WTC11 (cell line): ENCODE measurements at regions not wholly inside any gene's neighbourhood (a gene's known extent, or its start where the extent isn't known, plus 50 kb on each side); places are given as distances from the start of the nearest gene placed in this dataset.

ENCODE experiments used
- ATAC-seq: fragments of 200-7000 bp; cut with Tn5 transposase; 2 replicates; pipeline ENCODE4 v1.10.0; 2021; ENCODE audit warnings: mild to moderate bottlenecking, moderate library complexity
- CTCF ChIA-PET: fragments of 300-600 bp; sonication (Branson Sonifier 250); formaldehyde crosslinking; loops from one replicate; lab custom pipeline; 2021; ENCODE audit warnings: antibody characterized with exemption; lab: Charles Lee
- POLR2A ChIA-PET: fragments of 350-600 bp; sonication (Branson Sonifier 250); formaldehyde crosslinking; loops from one replicate; lab custom pipeline; 2021; ENCODE audit warnings: antibody characterized with exemption; lab: Charles Lee
- DNase-seq: peaks from one replicate; pipeline ENCODE4 v3.0.0; 2021; ENCODE audit warnings: low spot score
- H3K27ac Mint-ChIP-seq: 2 replicates; pipeline ENCODE4 v1.8.0; 2021; ENCODE audit warnings: mixed read lengths
- H3K27me3 Mint-ChIP-seq: 2 replicates; pipeline ENCODE4 v1.8.0; 2021; ENCODE audit warnings: low read depth, mild to moderate bottlenecking, moderate library complexity, mixed read lengths
- H3K36me3 Mint-ChIP-seq: 2 replicates; pipeline ENCODE4 v1.8.0; 2021; ENCODE audit warnings: mixed read lengths
- H3K4me1 Mint-ChIP-seq: 2 replicates; pipeline ENCODE4 v1.8.0; 2022; ENCODE audit warnings: mixed read lengths
- H3K4me3 Mint-ChIP-seq: 2 replicates; pipeline ENCODE4 v1.8.0; 2021; ENCODE audit warnings: mild to moderate bottlenecking, moderate library complexity, mixed read lengths
- H3K9me3 Mint-ChIP-seq: 2 replicates; pipeline ENCODE4 v1.8.0; 2021; ENCODE audit warnings: mixed read lengths
- ATF6 ChIP-seq: sonication (generic); formaldehyde crosslinking; IDR thresholded peaks from 2 replicates; pipeline ENCODE4 v1.8.1; 2023; ENCODE audit warnings: mild to moderate bottlenecking, missing genetic modification reagents
- CREM ChIP-seq: sonication (generic); formaldehyde crosslinking; IDR thresholded peaks from 2 replicates; pipeline ENCODE4 v1.8.1; 2022; ENCODE audit warnings: mild to moderate bottlenecking, missing genetic modification reagents, moderate library complexity
- E2F4 ChIP-seq: sonication (generic); formaldehyde crosslinking; IDR thresholded peaks from 2 replicates; pipeline ENCODE4 v1.8.1; 2022; ENCODE audit warnings: low read depth, mild to moderate bottlenecking, moderate library complexity, missing genetic modification reagents, borderline replicate concordance
- ERG ChIP-seq: fragments of 250-450 bp; sonication (Bioruptor Pico); IDR thresholded peaks from 2 replicates; pipeline ENCODE4 v1.8.0; 2021; ENCODE audit warnings: mild to moderate bottlenecking
- FOXJ3 ChIP-seq: sonication (generic); formaldehyde crosslinking; IDR thresholded peaks from 2 replicates; pipeline ENCODE4 v1.9.0; 2021; ENCODE audit warnings: missing genetic modification reagents, mild to moderate bottlenecking, borderline replicate concordance
- FOXK1 ChIP-seq: sonication (generic); formaldehyde crosslinking; IDR thresholded peaks from 2 replicates; pipeline ENCODE4 v1.8.0; 2022; ENCODE audit warnings: mild to moderate bottlenecking, moderate library complexity, missing genetic modification reagents
- IRF1 ChIP-seq: sonication (generic); formaldehyde crosslinking; IDR thresholded peaks from 2 replicates; pipeline ENCODE4 v1.8.0; 2023; ENCODE audit warnings: missing genetic modification reagents
- JAZF1 ChIP-seq: fragments of 250-450 bp; sonication (Bioruptor Pico); IDR thresholded peaks from 2 replicates; pipeline ENCODE4 v1.9.0; 2021; ENCODE audit warnings: moderate library complexity, mild to moderate bottlenecking, inconsistent platforms
- OVOL2 ChIP-seq: fragments of 250-450 bp; sonication (Bioruptor Pico); IDR thresholded peaks from 2 replicates; pipeline ENCODE4 v1.9.0; 2021; ENCODE audit warnings: mild to moderate bottlenecking, borderline replicate concordance
- PRDM15 ChIP-seq: sonication (generic); formaldehyde crosslinking; IDR thresholded peaks from 2 replicates; pipeline ENCODE4 v1.8.0; 2022; ENCODE audit warnings: missing genetic modification reagents
- RELA ChIP-seq: sonication (generic); formaldehyde crosslinking; IDR thresholded peaks from 2 replicates; pipeline ENCODE4 v1.8.1; 2022; ENCODE audit warnings: missing genetic modification reagents, mild to moderate bottlenecking, borderline replicate concordance
- SP1 ChIP-seq: sonication (generic); formaldehyde crosslinking; conservative IDR thresholded peaks from 2 replicates; pipeline ENCODE4 v1.8.1; 2022; ENCODE audit warnings: missing genetic modification reagents
- TEAD4 ChIP-seq: sonication (generic); formaldehyde crosslinking; IDR thresholded peaks from 2 replicates; pipeline ENCODE4 v1.8.0; 2022; ENCODE audit warnings: mild to moderate bottlenecking, missing genetic modification reagents
- USF1 ChIP-seq: sonication (generic); formaldehyde crosslinking; IDR thresholded peaks from 2 replicates; pipeline ENCODE4 v1.8.0; 2022; ENCODE audit warnings: mild to moderate bottlenecking, missing genetic modification reagents
- USF2 ChIP-seq: sonication (generic); formaldehyde crosslinking; IDR thresholded peaks from 2 replicates; pipeline ENCODE4 v1.8.1; 2023; ENCODE audit warnings: mild to moderate bottlenecking, missing genetic modification reagents, moderate library complexity
- ZBTB43 ChIP-seq: sonication (generic); formaldehyde crosslinking; IDR thresholded peaks from 2 replicates; pipeline ENCODE4 v1.8.1; 2023; ENCODE audit warnings: mild to moderate bottlenecking, missing genetic modification reagents
- ZNF138 ChIP-seq: sonication (generic); formaldehyde crosslinking; conservative IDR thresholded peaks from 2 replicates; pipeline ENCODE4 v1.8.1; 2022; ENCODE audit warnings: mild to moderate bottlenecking, moderate library complexity, missing genetic modification reagents
- ZNF416 ChIP-seq: fragments of 250-450 bp; sonication (Bioruptor Pico); IDR thresholded peaks from 2 replicates; pipeline ENCODE4 v1.9.0; 2021; ENCODE audit warnings: mild to moderate bottlenecking, inconsistent platforms
- ZSCAN18 ChIP-seq: fragments of 250-450 bp; sonication (Bioruptor Pico); IDR thresholded peaks from 2 replicates; pipeline ENCODE4 v2.1.2; 2022; ENCODE audit warnings: mild to moderate bottlenecking, moderate library complexity

GRCh38 chr7:115235075-115235474 is 313.2 kb downstream of the MDFIC start (continued):
- TF ChIP-seq USF2 (CRISPR knock-in tag) (no peak), USF1 (no peak)

GRCh38 chr7:115233809-115234208 is 311.9 kb downstream of the MDFIC start:
- no peak for TF ChIP-seq SP1 (CRISPR knock-in tag)
- no peak for TF ChIP-seq OVOL2 (CRISPR knock-in tag)
- no peak for TF ChIP-seq ATF6 (CRISPR knock-in tag)
- no peak for TF ChIP-seq E2F4 (CRISPR knock-in tag)
- DNase-seq (no peak), ATAC-seq (no peak)
- ChIA-PET POLR2A (no interaction called here), CTCF (no interaction called here)
- no peaks in the 10 kb centered on the region; the same call in 1 of the 2 replicates for H3K36me3 Mint-ChIP-seq
- no peaks in the 10 kb centered on the region for H3K4me1 Mint-ChIP-seq
- H3K4me3 Mint-ChIP-seq: no peak overlapping the region
- no peak overlapping the region for H3K27ac Mint-ChIP-seq
- H3K27me3 Mint-ChIP-seq: peaks cover 81% of the 10 kb centered on the region
- H3K9me3 Mint-ChIP-seq: peaks cover 10% of the 10 kb centered on the region

- DNase-seq: no peak
- Mint-ChIP-seq H3K4me3 (no peak overlapping the region), H3K4me1 (no peaks in the 10 kb centered on the region), H3K27ac (no peak overlapping the region), H3K27me3 (peaks cover 98% of the 10 kb centered on the region), H3K36me3 (no peaks in the 10 kb centered on the region; the same call in 1 of the 2 replicates), H3K9me3 (peaks cover 10% of the 10 kb centered on the region)
- POLR2A ChIA-PET: no interaction called here
- CTCF ChIA-PET: no interaction called here
- TF ChIP-seq CREM (CRISPR knock-in tag) (no peak), OVOL2 (CRISPR knock-in tag) (no peak), ERG (CRISPR knock-in tag) (no peak), RELA (CRISPR knock-in tag) (no peak), PRDM15 (CRISPR knock-in tag) (no peak), FOXJ3 (CRISPR knock-in tag) (no peak), ZNF416 (CRISPR knock-in tag) (no peak), FOXK1 (no peak), ZSCAN18 (CRISPR knock-in tag) (no peak), IRF1 (CRISPR knock-in tag) (no peak), TEAD4 (CRISPR knock-in tag) (no peak), ZBTB43 (no peak), ZNF138 (no peak), JAZF1 (no peak)
- ATAC-seq: no peak
Observed at GRCh38 chr7:115232041-115232440, 310.1 kb downstream of the MDFIC start.
